GM10248 (cell line): ENCODE measurements at regions not wholly inside any gene's neighbourhood (a gene's known extent, or its start where the extent isn't known, plus 50 kb on each side); places are given as distances from the start of the nearest gene placed in this dataset.

Source experiments
- CTCF ChIA-PET: fragments of 300-600 bp; sonication (Branson Sonifier 250); formaldehyde crosslinking; extraction: SDS; loops from one replicate; lab custom pipeline; 2021; ENCODE audit warnings: antibody characterized with exemption; lab: Yijun Ruan, JAX
- POLR2A ChIA-PET: fragments of 350-650 bp; sonication (Branson Sonifier 250); formaldehyde crosslinking; extraction: SDS; loops from one replicate; lab custom pipeline; 2020; ENCODE audit warnings: antibody characterized with exemption; lab: Yijun Ruan, JAX
- DNase-seq: peaks from one replicate; pipeline ENCODE4 v3.0.0; 2012; ENCODE audit errors: extremely low spot score
- TF ChIP-seq, protein P1 (sequence below): IDR thresholded peaks from 2 replicates; pipeline ENCODE4 v1.5.1; 2012; ENCODE audit warnings: mild to moderate bottlenecking, low read depth; ENCODE audit errors: extremely low read depth, missing control alignments, control extremely low read depth

DNA sequence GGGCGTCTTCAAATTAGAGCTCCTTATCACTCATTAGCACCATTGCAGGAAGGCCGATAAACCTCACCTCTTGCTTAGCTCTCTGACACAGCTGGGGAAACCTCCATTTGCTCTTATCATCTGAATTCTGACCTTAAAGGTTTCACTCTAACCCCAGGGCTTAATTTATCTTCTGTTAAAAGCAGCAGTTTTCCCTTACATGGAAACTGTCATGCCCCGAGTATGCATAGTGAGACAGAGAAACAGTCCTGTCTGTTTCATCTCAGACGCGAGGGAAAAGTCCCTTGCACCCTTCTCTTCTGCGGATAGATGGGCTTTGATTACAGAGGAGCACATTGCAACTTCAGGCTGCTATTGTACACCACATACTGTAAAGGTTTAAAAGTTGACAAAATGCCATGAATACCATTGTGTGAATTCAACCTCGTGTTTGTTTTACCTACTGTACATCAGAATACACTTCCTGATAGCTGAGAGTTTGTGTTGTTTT lies 191.5 kb upstream of the BMP2 start:
- POLR2A ChIA-PET = no interaction called here
- CTCF ChIA-PET = interaction anchor here (0.9 to 1.1 kb wide), 2 partner anchors 12 to 16 kb away, joined by 3 read pairs; no protein-coding TSS in a partner anchor
- DNase-seq = no peak
- TF ChIP-seq, protein P1, sequence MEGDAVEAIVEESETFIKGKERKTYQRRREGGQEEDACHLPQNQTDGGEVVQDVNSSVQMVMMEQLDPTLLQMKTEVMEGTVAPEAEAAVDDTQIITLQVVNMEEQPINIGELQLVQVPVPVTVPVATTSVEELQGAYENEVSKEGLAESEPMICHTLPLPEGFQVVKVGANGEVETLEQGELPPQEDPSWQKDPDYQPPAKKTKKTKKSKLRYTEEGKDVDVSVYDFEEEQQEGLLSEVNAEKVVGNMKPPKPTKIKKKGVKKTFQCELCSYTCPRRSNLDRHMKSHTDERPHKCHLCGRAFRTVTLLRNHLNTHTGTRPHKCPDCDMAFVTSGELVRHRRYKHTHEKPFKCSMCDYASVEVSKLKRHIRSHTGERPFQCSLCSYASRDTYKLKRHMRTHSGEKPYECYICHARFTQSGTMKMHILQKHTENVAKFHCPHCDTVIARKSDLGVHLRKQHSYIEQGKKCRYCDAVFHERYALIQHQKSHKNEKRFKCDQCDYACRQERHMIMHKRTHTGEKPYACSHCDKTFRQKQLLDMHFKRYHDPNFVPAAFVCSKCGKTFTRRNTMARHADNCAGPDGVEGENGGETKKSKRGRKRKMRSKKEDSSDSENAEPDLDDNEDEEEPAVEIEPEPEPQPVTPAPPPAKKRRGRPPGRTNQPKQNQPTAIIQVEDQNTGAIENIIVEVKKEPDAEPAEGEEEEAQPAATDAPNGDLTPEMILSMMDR = no peak

DNA sequence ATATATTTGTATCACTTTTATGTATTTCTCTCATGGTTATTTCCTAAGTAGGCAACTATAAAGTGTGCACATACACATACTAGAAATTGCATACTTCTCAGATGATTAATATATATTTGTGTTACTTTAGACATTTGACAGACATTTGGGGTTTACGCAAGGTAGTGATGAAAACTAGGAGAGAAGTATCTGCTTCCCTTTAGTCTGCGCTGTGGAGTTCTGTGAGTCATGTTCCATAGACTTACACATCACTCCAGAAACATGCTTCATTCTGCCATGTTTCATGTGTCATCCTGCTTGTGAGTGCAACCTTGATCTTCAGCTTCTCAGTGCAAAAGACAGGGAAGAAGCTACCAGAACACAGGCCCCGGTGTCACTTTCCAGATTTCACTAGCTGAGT lies 200.7 kb upstream of the BMP2 start:
- ChIA-PET POLR2A (no interaction called here), CTCF (interaction anchor here (1.1 to 1.9 kb wide), 2 partner anchors 10 to 16 kb away, joined by 4 to 6 read pairs; no protein-coding TSS in a partner anchor)
- no peak for DNase-seq
- TF ChIP-seq, protein P1 = no peak

DNA sequence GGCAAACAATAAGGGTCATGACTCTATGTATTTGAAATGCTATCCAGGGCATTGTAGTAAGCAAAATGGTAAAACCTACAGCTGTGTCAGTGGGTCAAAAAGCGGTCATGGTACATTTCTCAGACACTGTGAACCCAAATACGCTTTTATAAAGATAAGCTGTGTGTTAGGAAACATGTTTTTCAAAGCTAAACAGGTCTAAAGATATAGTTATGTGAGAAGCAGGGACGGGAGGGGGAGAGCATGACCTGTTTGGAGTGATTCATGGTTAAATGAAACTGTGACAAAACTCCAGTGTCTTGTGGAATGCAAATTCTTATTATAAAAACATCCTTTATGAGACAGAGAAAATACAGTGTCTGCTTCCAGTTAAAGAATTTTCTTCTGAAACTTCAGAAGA lies 205.4 kb upstream of the BMP2 start:
- TF ChIP-seq, protein P1 = no peak
- DNase-seq = no peak
- CTCF ChIA-PET = interaction anchor here (1.8 kb wide), 1 partner anchor 10 kb away, joined by 4 read pairs; no protein-coding TSS in a partner anchor
- POLR2A ChIA-PET = no interaction called here

DNA sequence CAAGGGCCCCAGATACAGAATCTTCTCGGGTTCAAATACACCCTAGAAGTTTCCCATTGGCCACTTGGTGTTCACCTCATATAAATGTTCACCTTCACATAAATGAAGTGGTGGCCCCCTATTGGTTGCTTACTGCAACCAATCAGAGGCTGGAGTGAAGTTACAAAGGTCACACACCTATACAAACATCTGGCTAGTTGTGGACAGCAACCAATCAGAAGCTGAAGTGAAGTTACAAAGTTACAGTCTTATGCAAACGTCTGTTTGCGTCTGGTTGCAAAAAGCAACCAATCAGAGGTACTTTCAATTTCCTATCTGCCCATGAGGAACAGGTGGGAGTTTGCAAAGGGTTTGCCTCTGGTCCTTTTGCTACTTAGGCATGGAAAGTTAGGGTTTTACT lies 206.5 kb upstream of the BMP2 start:
- POLR2A ChIA-PET = no interaction called here

DNA sequence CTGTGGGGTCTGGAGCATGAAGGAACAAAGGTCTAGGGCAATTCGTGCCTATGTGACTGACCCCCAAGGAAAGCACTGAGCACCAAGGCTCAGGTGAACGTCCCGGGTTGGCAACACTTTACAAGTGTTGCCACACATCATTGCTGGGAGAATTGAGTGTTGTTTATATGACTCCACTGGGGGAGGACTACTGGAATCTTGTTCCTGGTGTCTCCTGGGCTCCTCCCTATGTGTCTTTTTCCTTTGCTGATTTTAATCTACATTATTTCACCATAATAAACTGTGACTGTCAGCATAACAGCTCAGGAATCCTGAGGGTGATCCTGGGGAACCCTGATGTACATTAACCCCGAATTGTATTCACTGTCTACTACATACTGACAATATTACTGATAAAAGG lies 207.7 kb upstream of the BMP2 start:
- CTCF ChIA-PET = interaction anchor here (0.9 to 1.2 kb wide), 3 partner anchors 13 to 206 kb away, joined by 3 to 4 read pairs (median 3); no protein-coding TSS in a partner anchor
- TF ChIP-seq, protein P1 = no peak
- no peak for DNase-seq
- POLR2A ChIA-PET = no interaction called here

More for the DNA sequence above, 206.5 kb upstream of the BMP2 start:
- TF ChIP-seq, protein P1 = no peak
- CTCF ChIA-PET = no interaction called here
- no peak for DNase-seq

DNA sequence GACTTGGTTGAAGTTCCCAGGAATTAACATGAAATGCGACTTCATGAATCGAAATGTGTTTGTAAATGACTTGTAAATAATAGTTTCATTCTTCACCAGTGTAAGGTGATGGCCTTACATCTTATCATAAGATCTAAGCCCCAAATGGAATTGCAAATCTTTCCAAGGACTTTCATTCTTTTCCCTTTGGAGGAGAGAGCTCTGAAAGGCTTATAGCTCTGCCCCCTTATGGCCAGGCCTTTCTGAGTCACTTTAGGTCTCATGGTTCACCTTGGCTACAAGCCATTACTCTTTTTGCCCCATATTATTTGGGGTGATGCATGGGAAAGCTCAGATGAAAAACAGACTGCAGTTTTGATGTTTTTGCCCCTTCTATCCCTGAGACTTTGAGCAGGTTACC lies 209.1 kb upstream of the BMP2 start:
- ChIA-PET POLR2A (no interaction called here), CTCF (no interaction called here)
- DNase-seq = no peak
- TF ChIP-seq, protein P1 = no peak
